GM19324 (cell line): ENCODE measurements at regions not wholly inside any gene's neighbourhood (a gene's known extent, or its start where the extent isn't known, plus 50 kb on each side); places are given as distances from the start of the nearest gene placed in this dataset.

ENCODE experiments used
- ATAC-seq: cut with Tn5 transposase; IDR thresholded peaks from one replicate; pipeline ENCODE4 v1.9.1; 2021; ENCODE audit warnings: mild to moderate bottlenecking, moderate library complexity; ENCODE audit not compliant: unreplicated experiment, low FRiP score

- ATAC-seq = no peak
Measured at GRCh38 chr5:66454186-66455078, 141.8 kb upstream of the MAST4 start.

- ATAC-seq = no peak
Measured at GRCh38 chr5:66459728-66460127, 136.5 kb upstream of the MAST4 start.

- no peak for ATAC-seq
Measured at GRCh38 chr5:66467564-66467963, 128.6 kb upstream of the MAST4 start.

GRCh38 chr5:66469684-66470083 is 126.5 kb upstream of the MAST4 start:
- no peak for ATAC-seq

- ATAC-seq = no peak
Measured at GRCh38 chr5:66472010-66472409, 124.2 kb upstream of the MAST4 start.

- ATAC-seq = no peak
Measured at GRCh38 chr5:66475731-66476130, 120.5 kb upstream of the MAST4 start.

GRCh38 chr5:66477596-66477995 is 118.6 kb upstream of the MAST4 start:
- no peak for ATAC-seq

GRCh38 chr5:66494437-66494836 is 101.8 kb upstream of the MAST4 start:
- no peak for ATAC-seq

- no peak for ATAC-seq
Measured at GRCh38 chr5:66498791-66499207, 97.4 kb upstream of the MAST4 start.

- no peak for ATAC-seq
Measured at GRCh38 chr5:66503203-66503789, 92.9 kb upstream of the MAST4 start.

GRCh38 chr5:66507106-66507505 is 89.1 kb upstream of the MAST4 start:
- no peak for ATAC-seq

GRCh38 chr5:66511491-66511890 is 84.7 kb upstream of the MAST4 start:
- no peak for ATAC-seq

- ATAC-seq = no peak
Measured at GRCh38 chr5:66513130-66513529, 83.1 kb upstream of the MAST4 start.

- ATAC-seq = no peak
Measured at GRCh38 chr5:66515209-66515608, 81.0 kb upstream of the MAST4 start.

GRCh38 chr5:66516550-66516949 is 79.6 kb upstream of the MAST4 start:
- no peak for ATAC-seq

- ATAC-seq = no peak
Measured at GRCh38 chr5:66517351-66517750, 78.8 kb upstream of the MAST4 start.

- ATAC-seq = no peak
Measured at GRCh38 chr5:66518052-66518451, 78.1 kb upstream of the MAST4 start.

- ATAC-seq = no peak
Measured at GRCh38 chr5:66518753-66519152, 77.4 kb upstream of the MAST4 start.

GRCh38 chr5:66519626-66520025 is 76.6 kb upstream of the MAST4 start:
- ATAC-seq = no peak

- no peak for ATAC-seq
Measured at GRCh38 chr5:66520854-66521253, 75.3 kb upstream of the MAST4 start.

GRCh38 chr5:66527478-66528035 is 68.6 kb upstream of the MAST4 start:
- ATAC-seq = no peak

GRCh38 chr5:66529182-66529581 is 67.0 kb upstream of the MAST4 start:
- no peak for ATAC-seq
